Cardiac muscle cell (in vitro differentiated cells and primary cell): ENCODE measurements at regions not wholly inside any gene's neighbourhood (a gene's known extent, or its start where the extent isn't known, plus 50 kb on each side); places are given as distances from the start of the nearest gene placed in this dataset.

Source experiments
- DNase-seq, 2 donors: peaks; one replicate each; pipeline versions ENCODE4 v3.0.0 to v3.0.0-alpha.2; 2010 to 2017; ENCODE audit warnings: low read depth in 1 of 2, low spot score in 1 of 2
- H3K27ac ChIP-seq: fragments of 200-600 bp; sonication (generic); 2 replicates; pipeline ENCODE4 v1.5.1; 2016
- H3K27me3 ChIP-seq: fragments of 200-600 bp; sonication (generic); 2 replicates; pipeline ENCODE4 v1.6.0; 2016; ENCODE audit warnings: control low read depth
- H3K36me3 ChIP-seq: fragments of 200-600 bp; sonication (generic); 2 replicates; pipeline ENCODE4 v1.5.1; 2016; ENCODE audit warnings: control low read depth
- H3K4me1 ChIP-seq: fragments of 200-600 bp; sonication (generic); 2 replicates; pipeline ENCODE4 v1.8.1; 2017; ENCODE audit warnings: low read depth, mild to moderate bottlenecking, mixed run types
- H3K4me3 ChIP-seq: fragments of 200-600 bp; sonication (generic); 2 replicates; pipeline ENCODE4 v1.5.1; 2016; ENCODE audit warnings: mild to moderate bottlenecking
- H3K9me3 ChIP-seq: fragments of 200-600 bp; sonication (generic); 2 replicates; pipeline ENCODE4 v1.5.1; 2017; ENCODE audit warnings: low read depth, mild to moderate bottlenecking, control low read depth
- TF ChIP-seq, protein P1 (sequence below): IDR thresholded peaks from 2 replicates; pipeline ENCODE4 v1.5.1; 2012; ENCODE audit warnings: low read depth, mild to moderate bottlenecking, low read length

DNA sequence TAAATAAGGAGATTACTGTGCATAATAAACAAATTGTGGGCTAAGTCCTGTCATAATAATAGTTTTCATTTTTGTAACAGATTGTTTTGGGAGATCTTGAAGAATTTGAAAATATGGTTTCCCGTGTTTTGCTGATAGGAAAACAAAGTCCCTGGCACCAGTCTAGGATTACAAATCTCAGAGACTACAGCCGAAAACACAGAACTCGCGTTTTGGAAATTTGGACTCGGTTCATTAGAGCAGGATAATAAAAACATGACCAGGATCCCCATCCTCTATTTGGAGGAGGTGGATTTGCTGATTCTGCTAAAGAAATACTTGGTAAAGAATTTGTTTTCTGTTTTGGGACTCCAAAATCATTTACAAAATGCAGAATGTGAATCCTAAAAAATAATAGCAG is 1194.4 kb downstream of the DTWD2 start:
- Histone ChIP-seq H3K9me3 (no peaks in the 10 kb centered on the region), H3K36me3 (no peaks in the 10 kb centered on the region), H3K27me3 (no peaks in the 10 kb centered on the region), H3K27ac (no peak overlapping the region), H3K4me3 (no peak overlapping the region), H3K4me1 (no peaks in the 10 kb centered on the region)
- TF ChIP-seq, protein P1, sequence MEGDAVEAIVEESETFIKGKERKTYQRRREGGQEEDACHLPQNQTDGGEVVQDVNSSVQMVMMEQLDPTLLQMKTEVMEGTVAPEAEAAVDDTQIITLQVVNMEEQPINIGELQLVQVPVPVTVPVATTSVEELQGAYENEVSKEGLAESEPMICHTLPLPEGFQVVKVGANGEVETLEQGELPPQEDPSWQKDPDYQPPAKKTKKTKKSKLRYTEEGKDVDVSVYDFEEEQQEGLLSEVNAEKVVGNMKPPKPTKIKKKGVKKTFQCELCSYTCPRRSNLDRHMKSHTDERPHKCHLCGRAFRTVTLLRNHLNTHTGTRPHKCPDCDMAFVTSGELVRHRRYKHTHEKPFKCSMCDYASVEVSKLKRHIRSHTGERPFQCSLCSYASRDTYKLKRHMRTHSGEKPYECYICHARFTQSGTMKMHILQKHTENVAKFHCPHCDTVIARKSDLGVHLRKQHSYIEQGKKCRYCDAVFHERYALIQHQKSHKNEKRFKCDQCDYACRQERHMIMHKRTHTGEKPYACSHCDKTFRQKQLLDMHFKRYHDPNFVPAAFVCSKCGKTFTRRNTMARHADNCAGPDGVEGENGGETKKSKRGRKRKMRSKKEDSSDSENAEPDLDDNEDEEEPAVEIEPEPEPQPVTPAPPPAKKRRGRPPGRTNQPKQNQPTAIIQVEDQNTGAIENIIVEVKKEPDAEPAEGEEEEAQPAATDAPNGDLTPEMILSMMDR: no peak
- no peak for DNase-seq

DNA sequence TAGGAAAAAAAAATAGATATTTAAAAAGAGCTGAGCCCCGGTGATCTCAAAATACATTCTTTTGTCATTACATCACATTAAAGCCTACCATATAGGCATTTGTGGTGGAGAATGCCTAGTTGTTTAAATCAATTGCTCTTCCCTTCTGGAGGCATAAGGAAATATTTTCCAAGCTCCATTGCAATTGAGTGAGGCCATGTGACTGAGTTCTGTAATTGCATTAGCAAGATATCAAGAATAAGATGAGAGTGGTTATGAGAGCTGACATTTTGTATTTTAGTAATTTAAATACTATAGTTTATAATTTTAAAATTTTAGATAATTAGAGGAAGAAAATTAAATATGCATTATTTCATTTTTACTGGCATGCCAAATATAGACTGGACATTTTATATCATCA is 1195.9 kb downstream of the DTWD2 start:
- no peak for DNase-seq
- no peak overlapping the region for H3K4me3 ChIP-seq
- H3K27me3 ChIP-seq: no peaks in the 10 kb centered on the region
- H3K36me3 ChIP-seq: no peaks in the 10 kb centered on the region
- H3K9me3 ChIP-seq: no peaks in the 10 kb centered on the region
- no peak overlapping the region for H3K27ac ChIP-seq
- no peaks in the 10 kb centered on the region for H3K4me1 ChIP-seq
- TF ChIP-seq, protein P1: no peak

DNA sequence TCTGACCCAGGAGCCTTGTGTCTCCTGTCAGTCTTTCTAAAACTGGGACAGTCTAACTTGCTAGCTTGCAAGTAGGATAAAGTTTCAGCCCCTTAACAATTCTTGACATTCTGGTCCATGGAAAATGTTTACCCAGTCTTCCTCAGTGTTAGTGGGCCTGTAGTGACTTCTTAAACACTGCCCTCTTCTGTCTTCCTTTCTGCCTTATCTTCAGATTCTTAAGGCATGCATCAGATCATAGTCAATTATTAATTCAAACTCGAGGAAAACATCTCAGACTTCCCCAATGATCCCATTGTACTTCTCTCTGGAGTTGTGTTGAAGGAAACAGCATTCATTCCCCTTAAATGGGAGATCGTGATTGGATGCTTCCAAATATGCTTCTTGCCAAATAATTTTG is 1199.8 kb downstream of the DTWD2 start:
- Histone ChIP-seq H3K9me3 (no peaks in the 10 kb centered on the region), H3K27me3 (no peaks in the 10 kb centered on the region), H3K36me3 (no peaks in the 10 kb centered on the region), H3K27ac (no peak overlapping the region), H3K4me1 (no peaks in the 10 kb centered on the region), H3K4me3 (no peak overlapping the region)
- no peak for DNase-seq
- TF ChIP-seq, protein P1: no peak

DNA sequence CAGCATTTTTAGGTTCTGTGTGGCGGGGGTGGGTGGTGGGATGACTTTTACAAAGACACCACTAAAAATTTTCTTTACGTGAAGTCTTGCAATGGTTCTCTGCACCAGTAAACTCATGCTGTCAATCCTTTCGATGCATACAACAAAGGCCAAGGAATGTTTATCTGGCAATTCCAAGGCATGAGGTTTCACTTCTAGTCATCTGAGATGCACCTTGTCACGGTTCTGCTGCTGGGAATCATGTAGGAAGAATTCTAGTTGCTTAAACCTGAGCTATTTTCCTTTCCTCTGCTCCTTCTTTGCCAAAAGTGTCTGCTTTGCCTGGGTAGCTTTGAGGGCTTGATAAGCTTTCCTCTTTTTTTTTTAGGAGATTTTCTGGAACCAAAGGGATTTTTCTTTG is 1204.5 kb upstream of the SEMA6A start:
- TF ChIP-seq, protein P1: no peak
- H3K36me3 ChIP-seq: no peaks in the 10 kb centered on the region
- no peak for DNase-seq

DNA sequence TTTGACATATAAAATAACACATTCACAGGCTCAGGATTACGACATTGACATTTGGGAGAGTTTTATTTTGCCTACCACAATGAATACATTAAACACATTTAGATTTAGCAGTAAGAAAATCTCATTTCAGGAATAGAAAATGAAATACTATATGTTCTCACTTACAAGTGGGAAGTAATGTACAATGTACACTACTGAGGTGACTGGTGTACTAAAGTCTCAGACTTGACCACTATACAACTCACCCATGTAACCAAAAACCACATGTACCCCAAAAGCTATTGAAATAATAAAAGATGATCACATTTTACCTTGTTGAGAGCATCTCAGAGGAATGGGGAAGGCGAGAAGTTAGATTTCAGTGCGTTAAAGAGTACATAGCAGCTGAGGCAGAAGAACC is 1202.4 kb upstream of the SEMA6A start:
- DNase-seq: no peak
- Histone ChIP-seq H3K9me3 (no peaks in the 10 kb centered on the region), H3K4me3 (no peak overlapping the region), H3K4me1 (no peaks in the 10 kb centered on the region), H3K36me3 (no peaks in the 10 kb centered on the region), H3K27me3 (no peaks in the 10 kb centered on the region), H3K27ac (no peak overlapping the region)
- TF ChIP-seq, protein P1: no peak

More for the DNA sequence above, 1204.5 kb upstream of the SEMA6A start:
- Histone ChIP-seq H3K27me3 (no peaks in the 10 kb centered on the region), H3K9me3 (no peaks in the 10 kb centered on the region), H3K4me3 (no peak overlapping the region), H3K4me1 (no peaks in the 10 kb centered on the region), H3K27ac (no peak overlapping the region)

DNA sequence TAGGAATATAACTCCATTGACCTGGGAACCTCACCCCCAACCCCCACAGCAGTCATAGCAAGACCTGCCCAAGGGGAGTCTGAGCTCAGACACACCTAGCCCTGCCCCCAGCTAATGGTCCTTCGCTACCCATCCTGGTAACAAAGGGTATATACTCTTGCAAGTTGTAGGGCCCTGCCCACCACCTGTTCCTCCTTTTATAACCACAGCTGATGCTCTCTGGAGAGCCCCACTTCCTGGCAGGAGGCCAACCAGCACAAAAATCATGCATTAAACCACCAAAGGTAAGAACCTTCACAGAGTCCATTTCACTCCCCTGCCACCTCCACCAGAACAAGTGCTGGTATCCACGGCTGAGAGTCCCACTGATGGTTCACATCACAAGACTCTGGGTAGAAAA is 1195.3 kb upstream of the SEMA6A start:
- DNase-seq: no peak

More for the DNA sequence above, 1195.3 kb upstream of the SEMA6A start:
- TF ChIP-seq, protein P1: no peak
- Histone ChIP-seq H3K36me3 (no peaks in the 10 kb centered on the region), H3K27me3 (no peaks in the 10 kb centered on the region), H3K27ac (no peak overlapping the region), H3K9me3 (no peaks in the 10 kb centered on the region), H3K4me3 (no peak overlapping the region), H3K4me1 (no peaks in the 10 kb centered on the region)
